HepG2 (cell line): ENCODE measurements at regions not wholly inside any gene's neighbourhood (a gene's known extent, or its start where the extent isn't known, plus 50 kb on each side); places are given as distances from the start of the nearest gene placed in this dataset.

Experiments
- ASH2L ChIP-seq: fragments of 300-600, 200-600 bp; sonication (generic); IDR thresholded peaks from 2 replicates; pipeline ENCODE4 v1.7.0; 2017; ENCODE audit warnings: low read depth, mild to moderate bottlenecking, moderate library complexity, mixed read lengths, low read length; ENCODE audit not compliant: insufficient read length
- CHCHD3 ChIP-seq: sonication (generic); formaldehyde crosslinking; IDR thresholded peaks from 2 replicates; pipeline ENCODE4 v1.8.0; 2022; ENCODE audit warnings: mild to moderate bottlenecking, missing genetic modification reagents, moderate library complexity
- CHD4 ChIP-seq: fragments of 200-600 bp; sonication (generic); IDR thresholded peaks from 2 replicates; pipeline ENCODE4 v1.7.0; 2017; ENCODE audit warnings: mild to moderate bottlenecking, low read length, borderline replicate concordance
- EP300 ChIP-seq, 3 experiments: sonication (generic) in 1 of 3; formaldehyde crosslinking in 1 of 3; IDR thresholded peaks; 2 replicates each; pipeline versions ENCODE4 v1.5.1 to v1.6.1; 2011 to 2020; ENCODE audit warnings: low read depth in 2 of 3, low read length in 2 of 3, borderline replicate concordance in 1 of 3, improper control_type of control experiment in 1 of 3, mild to moderate bottlenecking in 1 of 3, missing genetic modification reagents in 1 of 3, moderate library complexity in 1 of 3
- FOXA1 ChIP-seq, 2 experiments: fragments of 450-650 bp in 1 of 2; sonication (generic) in 1 of 2; formaldehyde crosslinking in 1 of 2; IDR thresholded peaks; 2 replicates each; pipeline versions ENCODE4 v1.4.0 to v1.6.1; 2016 to 2020; ENCODE audit warnings: missing genetic modification reagents in 1 of 2
- HDAC1 ChIP-seq: sonication (generic); formaldehyde crosslinking; IDR thresholded peaks from 2 replicates; pipeline ENCODE4 v1.5.1; 2020; ENCODE audit warnings: mild to moderate bottlenecking, missing genetic modification reagents
- HIVEP1 ChIP-seq: sonication (generic); formaldehyde crosslinking; IDR thresholded peaks from 2 replicates; pipeline ENCODE4 v1.4.0; 2020; ENCODE audit warnings: mild to moderate bottlenecking, missing genetic modification reagents
- KDM5A ChIP-seq: fragments of 200-600 bp; sonication (generic); IDR thresholded peaks from 2 replicates; pipeline ENCODE4 v1.7.0; 2018; ENCODE audit warnings: antibody characterized with exemption, mild to moderate bottlenecking, low read length, borderline replicate concordance
- NR0B2 ChIP-seq: sonication (generic); formaldehyde crosslinking; IDR thresholded peaks from 2 replicates; pipeline ENCODE4 v1.4.0; 2020; ENCODE audit warnings: mild to moderate bottlenecking, missing genetic modification reagents
- RBM22 ChIP-seq: fragments of 200-400 bp; formaldehyde crosslinking; optimal IDR thresholded peaks from 2 replicates; pipeline ENCODE3; 2017; ENCODE audit warnings: mild to moderate bottlenecking, low read length, moderate library complexity
- YEATS4 ChIP-seq: sonication (generic); formaldehyde crosslinking; IDR thresholded peaks from 2 replicates; pipeline ENCODE4 v1.4.0; 2020; ENCODE audit warnings: missing genetic modification reagents, borderline replicate concordance
- ZNF367 ChIP-seq: sonication (generic); formaldehyde crosslinking; IDR thresholded peaks from 2 replicates; pipeline ENCODE4 v1.4.0; 2020; ENCODE audit warnings: missing genetic modification reagents, borderline replicate concordance
- ZNF674 ChIP-seq: sonication (generic); formaldehyde crosslinking; IDR thresholded peaks from 2 replicates; pipeline ENCODE4 v1.5.0; 2020; ENCODE audit warnings: low read depth, mild to moderate bottlenecking, missing genetic modification reagents
- ZNF749 ChIP-seq: sonication (generic); formaldehyde crosslinking; IDR thresholded peaks from 2 replicates; pipeline ENCODE4 v1.8.0; 2022; ENCODE audit warnings: mild to moderate bottlenecking, missing genetic modification reagents, moderate library complexity, borderline replicate concordance
- TF ChIP-seq, protein P1 (sequence below): sonication (generic); formaldehyde crosslinking; IDR thresholded peaks from one replicate; pipeline ENCODE4 v1.5.1; 2020; ENCODE audit warnings: mild to moderate bottlenecking, missing genetic modification reagents; ENCODE audit errors: not compliant biosample characterization
- TF ChIP-seq, protein P2 (sequence below): sonication (generic); formaldehyde crosslinking; IDR thresholded peaks from 2 replicates; pipeline ENCODE4 v1.5.1; 2020; ENCODE audit warnings: missing genetic modification reagents, mild to moderate bottlenecking, borderline replicate concordance
- TF ChIP-seq, protein P3 (sequence below): sonication (generic); formaldehyde crosslinking; IDR thresholded peaks from 2 replicates; pipeline ENCODE4 v1.4.0; 2020; ENCODE audit warnings: missing genetic modification reagents

DNA sequence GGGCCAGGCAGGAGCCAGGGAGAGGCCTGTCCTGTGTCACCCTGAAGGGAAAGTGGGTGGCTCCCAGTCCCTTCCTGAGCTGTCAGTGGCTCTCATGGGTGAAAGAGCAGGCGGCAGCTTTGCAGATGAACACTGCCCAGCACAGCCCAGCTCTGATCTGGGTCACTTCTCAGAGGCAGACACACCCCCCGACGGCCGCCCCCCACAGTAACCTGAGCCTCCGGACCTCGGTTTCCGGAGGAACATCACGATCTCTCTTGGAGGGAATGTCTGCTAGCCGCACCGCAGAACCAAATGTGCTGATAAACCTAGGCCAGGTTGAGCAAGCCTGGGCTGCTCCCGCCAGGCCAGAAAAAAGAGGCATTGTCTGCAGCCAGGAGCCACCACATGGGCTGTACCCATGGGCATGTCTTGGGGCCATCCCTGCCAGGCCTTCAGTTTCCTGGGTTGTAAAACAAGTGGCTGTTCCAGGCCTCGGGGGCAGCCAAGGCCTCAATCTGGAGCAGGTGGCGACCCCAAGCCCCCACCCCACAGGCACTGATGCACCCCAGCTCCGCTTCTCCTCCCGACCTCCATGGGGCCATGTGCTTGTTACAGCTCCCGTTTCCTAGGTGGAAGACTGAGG, 57.6 kb downstream of the NCOR2 start (continued):
- TF ChIP-seq, protein P1, sequence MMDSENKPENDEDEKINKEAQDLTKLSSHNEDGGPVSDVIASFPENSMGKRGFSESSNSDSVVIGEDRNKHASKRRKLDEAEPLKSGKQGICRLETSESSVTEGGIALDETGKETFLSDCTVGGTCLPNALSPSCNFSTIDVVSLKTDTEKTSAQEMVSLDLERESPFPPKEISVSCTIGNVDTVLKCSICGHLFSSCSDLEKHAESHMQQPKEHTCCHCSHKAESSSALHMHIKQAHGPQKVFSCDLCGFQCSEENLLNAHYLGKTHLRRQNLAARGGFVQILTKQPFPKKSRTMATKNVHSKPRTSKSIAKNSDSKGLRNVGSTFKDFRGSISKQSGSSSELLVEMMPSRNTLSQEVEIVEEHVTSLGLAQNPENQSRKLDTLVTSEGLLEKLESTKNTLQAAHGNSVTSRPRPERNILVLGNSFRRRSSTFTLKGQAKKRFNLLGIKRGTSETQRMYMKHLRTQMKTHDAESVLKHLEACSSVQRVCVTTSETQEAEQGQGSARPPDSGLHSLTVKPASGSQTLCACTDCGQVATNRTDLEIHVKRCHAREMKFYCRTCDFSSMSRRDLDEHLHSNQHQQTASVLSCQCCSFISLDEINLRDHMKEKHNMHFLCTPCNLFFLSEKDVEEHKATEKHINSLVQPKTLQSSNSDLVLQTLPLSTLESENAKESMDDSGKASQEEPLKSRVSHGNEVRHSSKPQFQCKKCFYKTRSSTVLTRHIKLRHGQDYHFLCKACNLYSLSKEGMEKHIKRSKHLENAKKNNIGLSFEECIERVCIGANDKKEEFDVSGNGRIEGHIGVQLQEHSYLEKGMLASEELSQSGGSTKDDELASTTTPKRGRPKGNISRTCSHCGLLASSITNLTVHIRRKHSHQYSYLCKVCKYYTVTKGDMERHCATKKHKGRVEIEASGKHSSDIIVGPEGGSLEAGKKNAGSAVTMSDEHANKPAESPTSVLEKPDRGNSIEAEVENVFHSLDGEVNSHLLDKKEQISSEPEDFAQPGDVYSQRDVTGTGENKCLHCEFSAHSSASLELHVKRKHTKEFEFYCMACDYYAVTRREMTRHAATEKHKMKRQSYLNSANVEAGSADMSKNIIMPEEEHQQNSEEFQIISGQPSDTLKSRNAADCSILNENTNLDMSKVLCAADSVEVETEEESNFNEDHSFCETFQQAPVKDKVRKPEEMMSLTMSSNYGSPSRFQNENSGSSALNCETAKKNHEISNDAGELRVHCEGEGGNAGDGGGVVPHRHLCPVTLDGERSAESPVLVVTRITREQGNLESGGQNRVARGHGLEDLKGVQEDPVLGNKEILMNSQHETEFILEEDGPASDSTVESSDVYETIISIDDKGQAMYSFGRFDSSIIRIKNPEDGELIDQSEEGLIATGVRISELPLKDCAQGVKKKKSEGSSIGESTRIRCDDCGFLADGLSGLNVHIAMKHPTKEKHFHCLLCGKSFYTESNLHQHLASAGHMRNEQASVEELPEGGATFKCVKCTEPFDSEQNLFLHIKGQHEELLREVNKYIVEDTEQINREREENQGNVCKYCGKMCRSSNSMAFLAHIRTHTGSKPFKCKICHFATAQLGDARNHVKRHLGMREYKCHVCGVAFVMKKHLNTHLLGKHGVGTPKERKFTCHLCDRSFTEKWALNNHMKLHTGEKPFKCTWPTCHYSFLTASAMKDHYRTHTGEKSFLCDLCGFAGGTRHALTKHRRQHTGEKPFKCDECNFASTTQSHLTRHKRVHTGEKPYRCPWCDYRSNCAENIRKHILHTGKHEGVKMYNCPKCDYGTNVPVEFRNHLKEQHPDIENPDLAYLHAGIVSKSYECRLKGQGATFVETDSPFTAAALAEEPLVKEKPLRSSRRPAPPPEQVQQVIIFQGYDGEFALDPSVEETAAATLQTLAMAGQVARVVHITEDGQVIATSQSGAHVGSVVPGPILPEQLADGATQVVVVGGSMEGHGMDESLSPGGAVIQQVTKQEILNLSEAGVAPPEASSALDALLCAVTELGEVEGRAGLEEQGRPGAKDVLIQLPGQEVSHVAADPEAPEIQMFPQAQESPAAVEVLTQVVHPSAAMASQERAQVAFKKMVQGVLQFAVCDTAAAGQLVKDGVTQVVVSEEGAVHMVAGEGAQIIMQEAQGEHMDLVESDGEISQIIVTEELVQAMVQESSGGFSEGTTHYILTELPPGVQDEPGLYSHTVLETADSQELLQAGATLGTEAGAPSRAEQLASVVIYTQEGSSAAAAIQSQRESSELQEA (CRISPR knock-in tag), result no peak
- TF ChIP-seq FOXA1 (IDR thresholded peaks at IDR 0.05) (no peak), FOXA1 (CRISPR knock-in tag; IDR thresholded peaks at IDR 0.05) (no peak), RBM22 (no peak), ASH2L (peak; percentile 36), CHCHD3 (CRISPR knock-in tag) (no peak), EP300 (IDR thresholded peaks at IDR 0.05; ENCODE audit: low read depth in 2 of 2, low read length in 2 of 2) (peak in 1 of 2 experiments; percentile 15; a peak in 1 of 4 replicates), EP300 (CRISPR knock-in tag; IDR thresholded peaks at IDR 0.05; ENCODE audit: borderline replicate concordance) (no peak), ZNF749 (CRISPR knock-in tag) (no peak), ZNF367 (CRISPR knock-in tag) (no peak), HDAC1 (CRISPR knock-in tag) (peak; percentile 54; the same call in 1 of the 2 replicates), YEATS4 (CRISPR knock-in tag) (no peak), NR0B2 (CRISPR knock-in tag) (no peak), ZNF674 (CRISPR knock-in tag) (no peak), KDM5A (no peak), HIVEP1 (CRISPR knock-in tag) (no peak), CHD4 (peak; percentile 65; the same call in 1 of the 2 replicates)
- TF ChIP-seq, protein P2, sequence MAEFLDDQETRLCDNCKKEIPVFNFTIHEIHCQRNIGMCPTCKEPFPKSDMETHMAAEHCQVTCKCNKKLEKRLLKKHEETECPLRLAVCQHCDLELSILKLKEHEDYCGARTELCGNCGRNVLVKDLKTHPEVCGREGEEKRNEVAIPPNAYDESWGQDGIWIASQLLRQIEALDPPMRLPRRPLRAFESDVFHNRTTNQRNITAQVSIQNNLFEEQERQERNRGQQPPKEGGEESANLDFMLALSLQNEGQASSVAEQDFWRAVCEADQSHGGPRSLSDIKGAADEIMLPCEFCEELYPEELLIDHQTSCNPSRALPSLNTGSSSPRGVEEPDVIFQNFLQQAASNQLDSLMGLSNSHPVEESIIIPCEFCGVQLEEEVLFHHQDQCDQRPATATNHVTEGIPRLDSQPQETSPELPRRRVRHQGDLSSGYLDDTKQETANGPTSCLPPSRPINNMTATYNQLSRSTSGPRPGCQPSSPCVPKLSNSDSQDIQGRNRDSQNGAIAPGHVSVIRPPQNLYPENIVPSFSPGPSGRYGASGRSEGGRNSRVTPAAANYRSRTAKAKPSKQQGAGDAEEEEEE (CRISPR knock-in tag), result no peak
- TF ChIP-seq, protein P3, sequence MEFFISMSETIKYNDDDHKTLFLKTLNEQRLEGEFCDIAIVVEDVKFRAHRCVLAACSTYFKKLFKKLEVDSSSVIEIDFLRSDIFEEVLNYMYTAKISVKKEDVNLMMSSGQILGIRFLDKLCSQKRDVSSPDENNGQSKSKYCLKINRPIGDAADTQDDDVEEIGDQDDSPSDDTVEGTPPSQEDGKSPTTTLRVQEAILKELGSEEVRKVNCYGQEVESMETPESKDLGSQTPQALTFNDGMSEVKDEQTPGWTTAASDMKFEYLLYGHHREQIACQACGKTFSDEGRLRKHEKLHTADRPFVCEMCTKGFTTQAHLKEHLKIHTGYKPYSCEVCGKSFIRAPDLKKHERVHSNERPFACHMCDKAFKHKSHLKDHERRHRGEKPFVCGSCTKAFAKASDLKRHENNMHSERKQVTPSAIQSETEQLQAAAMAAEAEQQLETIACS (CRISPR knock-in tag), result no peak
